Brain microvascular endothelial cell (primary cell): ENCODE measurements at regions not wholly inside any gene's neighbourhood (a gene's known extent, or its start where the extent isn't known, plus 50 kb on each side); places are given as distances from the start of the nearest gene placed in this dataset.

Experiments
- DNase-seq: peaks from one replicate; pipeline ENCODE4 v3.0.0-alpha.2; 2020
- H3K27ac ChIP-seq: fragments of 250-450 bp; sonication (Bioruptor Pico); 2 replicates; pipeline ENCODE4 v1.5.1; 2020; ENCODE audit warnings: mild to moderate bottlenecking, moderate library complexity
- H3K27me3 ChIP-seq: fragments of 250-450 bp; sonication (Bioruptor Pico); replicated peaks from 2 replicates; pipeline ENCODE4 v1.5.1; 2020; ENCODE audit warnings: mild to moderate bottlenecking
- H3K36me3 ChIP-seq: fragments of 250-450 bp; sonication (Bioruptor Pico); replicated peaks from 2 replicates; pipeline ENCODE4 v1.5.1; 2020; ENCODE audit warnings: mild to moderate bottlenecking
- H3K4me3 ChIP-seq: 2 replicates; pipeline ENCODE4 v1.5.1; 2011; ENCODE audit warnings: low read depth, mild to moderate bottlenecking, control low read depth, low read length, moderate library complexity
- CTCF ChIP-seq: IDR thresholded peaks from 2 replicates; pipeline ENCODE4 v1.5.1; 2011; ENCODE audit warnings: low read depth, mild to moderate bottlenecking, moderate library complexity, low read length, control low read depth, inconsistent platforms; ENCODE audit errors: missing control alignments
- in situ Hi-C: cut with HindIII; loops from 2 replicates; pipeline ENCODE4 v1.10.0; 2017; ENCODE audit warnings: low sequenced_read_pairs, low pct_ligation_motif_present

- no peak for TF ChIP-seq CTCF
- in situ Hi-C loops = no loop called here
- no peak overlapping the region for H3K4me3 ChIP-seq
- H3K36me3 ChIP-seq = no peaks in the 10 kb centered on the region
- DNase-seq = no peak
- no peak overlapping the region for H3K27ac ChIP-seq
- H3K27me3 ChIP-seq = no peaks in the 10 kb centered on the region
Observed at GRCh38 chr2:83565181-83565580, 893.9 kb downstream of the SUCLG1 start.

- DNase-seq = no peak
- H3K4me3 ChIP-seq = no peak overlapping the region
- in situ Hi-C loops = no loop called here
- TF ChIP-seq CTCF = no peak
- H3K36me3 ChIP-seq = no peaks in the 10 kb centered on the region
- no peaks in the 10 kb centered on the region for H3K27me3 ChIP-seq
- no peak overlapping the region for H3K27ac ChIP-seq
Observed at GRCh38 chr2:83561592-83561991, 897.5 kb downstream of the SUCLG1 start.

DNA sequence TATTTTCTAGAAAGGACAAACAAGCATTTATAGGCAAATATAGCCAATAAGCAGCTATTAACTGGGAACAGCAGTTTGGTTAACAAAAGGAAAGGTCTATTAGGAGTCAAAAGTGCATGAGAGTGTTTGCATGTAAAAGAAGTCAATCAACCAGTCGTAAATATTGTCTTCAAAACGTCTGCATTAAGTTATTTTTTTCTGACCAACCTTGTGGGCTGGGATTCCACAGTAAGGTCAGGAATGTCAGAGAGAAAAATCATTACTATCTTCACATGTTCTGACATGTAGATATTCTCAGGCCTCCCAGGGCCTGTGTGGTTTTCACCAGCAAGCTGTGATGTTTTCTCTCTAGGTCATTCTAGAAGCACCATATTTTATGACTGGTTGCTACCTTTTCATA is 922.5 kb downstream of the SUCLG1 start:
- Histone ChIP-seq H3K4me3 (no peak overlapping the region), H3K27ac (no peak overlapping the region), H3K27me3 (no peaks in the 10 kb centered on the region), H3K36me3 (no peaks in the 10 kb centered on the region)
- DNase-seq = no peak
- in situ Hi-C loops = no loop called here
- TF ChIP-seq CTCF = no peak

DNA sequence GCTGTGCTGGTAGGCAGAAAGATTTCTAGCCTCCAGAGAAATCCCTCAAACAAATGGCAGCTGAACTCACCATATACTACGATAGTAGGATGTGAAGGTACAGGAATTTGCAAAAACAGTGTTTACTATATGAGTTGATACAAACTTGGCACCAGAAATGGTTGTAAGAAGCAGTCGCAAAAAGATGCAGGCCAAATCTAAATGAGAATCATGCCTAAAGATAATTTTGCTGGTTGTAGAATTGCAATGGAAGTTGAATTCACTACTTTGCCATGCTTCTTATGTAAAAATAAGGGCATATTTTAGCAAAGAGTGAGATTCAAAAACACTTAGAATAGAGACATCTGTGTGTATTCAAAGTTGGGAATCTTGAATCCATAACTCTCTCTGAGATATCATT is 924.7 kb downstream of the SUCLG1 start:
- in situ Hi-C loops = no loop called here
- TF ChIP-seq CTCF = no peak
- no peak for DNase-seq
- Histone ChIP-seq H3K27ac (no peak overlapping the region), H3K36me3 (no peaks in the 10 kb centered on the region), H3K4me3 (no peak overlapping the region), H3K27me3 (no peaks in the 10 kb centered on the region)

- no peak for DNase-seq
- in situ Hi-C loops = no loop called here
- no peak overlapping the region for H3K4me3 ChIP-seq
- no peak for TF ChIP-seq CTCF
- H3K27me3 ChIP-seq = no peaks in the 10 kb centered on the region
- H3K36me3 ChIP-seq = no peaks in the 10 kb centered on the region
- H3K27ac ChIP-seq = no peak overlapping the region
Observed at GRCh38 chr2:83531206-83531826, 927.8 kb downstream of the SUCLG1 start.

GRCh38 chr2:83528767-83529166 is 930.3 kb downstream of the SUCLG1 start:
- no peaks in the 10 kb centered on the region for H3K27me3 ChIP-seq
- no peak overlapping the region for H3K4me3 ChIP-seq
- no peak for TF ChIP-seq CTCF
- H3K27ac ChIP-seq = no peak overlapping the region
- H3K36me3 ChIP-seq = no peaks in the 10 kb centered on the region
- in situ Hi-C loops = no loop called here
- DNase-seq = no peak
